Stimulated activated CD4-positive, alpha-beta T cell treated with anti-CD3 and anti-CD28 coated beads, Interleukin-1b, Interleukin-23, amount 100 ng/mL, for 24 hours (primary cell): ENCODE measurements at regions not wholly inside any gene's neighbourhood (a gene's known extent, or its start where the extent isn't known, plus 50 kb on each side); places are given as distances from the start of the nearest gene placed in this dataset.

Source experiments
- DNase-seq, 4 experiments: peaks; one replicate each; pipeline ENCODE4 v3.0.0-alpha.2; 2020; ENCODE audit warnings: low read depth in 4 of 4, low spot score in 1 of 4

DNA sequence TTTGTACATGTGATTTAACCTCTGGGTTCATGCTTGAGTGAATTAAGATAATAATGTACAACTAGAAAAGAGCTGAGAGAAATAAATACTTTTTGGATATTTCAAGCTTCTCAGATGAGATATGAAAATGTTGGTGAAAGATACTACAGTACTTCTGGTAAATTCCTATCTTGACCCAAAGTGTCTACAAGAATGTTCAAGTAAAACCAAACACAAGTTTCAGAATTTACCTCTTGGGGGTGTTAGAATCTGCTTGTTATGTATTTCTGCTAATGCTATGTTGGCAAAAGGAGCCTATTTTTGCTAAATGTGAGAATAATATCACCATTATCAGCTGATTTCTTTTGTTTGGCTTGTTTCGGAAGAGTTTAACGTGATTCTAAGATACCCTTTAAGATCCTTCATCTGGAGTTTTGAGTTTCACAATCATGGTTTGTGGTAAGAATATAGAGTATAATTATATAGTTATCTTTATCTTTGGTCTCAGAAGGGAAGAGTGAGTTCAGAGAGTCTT lies 388.5 kb downstream of the LMO4 start:
- DNase-seq = no peak

DNA sequence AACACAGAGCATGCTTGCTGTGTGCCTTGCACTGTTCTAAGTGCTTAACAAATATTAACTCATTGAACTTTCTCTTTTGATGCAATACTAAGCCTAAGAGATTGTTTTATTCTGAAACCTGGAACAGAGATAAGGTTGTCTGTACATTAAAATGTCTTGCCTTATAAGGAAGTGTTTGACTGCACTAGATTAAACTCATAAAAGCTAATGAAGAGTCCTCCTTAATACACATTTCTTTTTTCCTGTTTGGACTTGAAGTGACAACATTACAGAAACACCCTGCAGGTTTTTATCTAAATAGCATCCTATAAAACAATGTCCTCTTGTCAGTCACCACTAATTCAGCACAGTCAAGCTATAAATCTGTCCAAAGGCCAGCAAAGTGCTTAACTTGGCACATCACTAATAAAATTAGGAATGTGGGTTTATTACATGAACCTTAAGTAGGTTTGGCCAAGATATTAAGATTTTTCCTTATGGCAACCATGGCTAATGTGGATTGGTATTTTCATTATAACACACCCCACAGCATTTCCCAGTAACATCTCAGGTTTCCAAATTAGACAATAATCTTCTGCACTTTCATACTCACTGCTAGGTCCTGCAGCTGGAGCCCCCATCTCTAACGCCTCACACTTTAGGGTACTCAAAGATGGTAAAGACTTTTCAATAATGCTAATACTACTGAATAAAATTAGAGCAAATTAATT lies 389.7 kb downstream of the LMO4 start:
- no peak for DNase-seq

DNA sequence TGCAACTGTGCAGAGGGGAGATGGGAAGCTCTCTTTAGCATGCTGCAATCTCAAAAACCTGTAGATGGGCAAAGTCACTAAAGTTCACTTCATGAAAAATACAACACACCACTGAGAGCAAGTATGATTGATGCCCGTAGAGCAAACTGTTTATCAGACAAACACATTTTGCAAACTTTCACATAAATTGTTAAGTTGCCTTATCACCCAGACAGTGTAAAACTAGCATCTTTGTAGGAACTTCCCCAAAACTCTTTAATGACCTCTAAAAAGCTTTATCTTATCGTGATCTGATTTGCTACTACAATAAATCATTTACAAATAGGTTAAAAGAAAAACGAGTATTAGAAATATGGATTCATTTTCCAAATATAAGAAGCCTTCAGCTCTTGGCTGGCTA lies 391.0 kb downstream of the LMO4 start:
- no peak for DNase-seq

DNA sequence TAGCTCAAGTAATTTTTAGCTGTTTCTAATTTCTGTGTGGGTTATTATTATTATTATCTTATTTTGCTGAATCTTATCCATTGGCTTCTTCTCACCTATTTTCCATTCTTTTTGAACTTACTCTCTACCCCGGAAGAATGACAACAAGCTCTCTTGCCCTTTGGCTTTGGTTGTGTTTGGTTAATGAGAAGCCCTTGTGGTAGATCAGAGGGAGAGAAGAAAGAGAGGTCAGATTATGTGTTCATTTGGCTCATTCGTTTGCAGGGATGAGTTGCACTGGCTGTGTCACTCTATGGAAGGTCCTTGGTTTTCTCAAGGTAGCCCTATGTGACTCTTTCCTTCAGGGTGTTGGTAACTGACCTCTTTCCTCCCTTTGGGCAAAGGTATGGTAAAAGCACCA lies 391.9 kb downstream of the LMO4 start:
- no peak for DNase-seq

DNA sequence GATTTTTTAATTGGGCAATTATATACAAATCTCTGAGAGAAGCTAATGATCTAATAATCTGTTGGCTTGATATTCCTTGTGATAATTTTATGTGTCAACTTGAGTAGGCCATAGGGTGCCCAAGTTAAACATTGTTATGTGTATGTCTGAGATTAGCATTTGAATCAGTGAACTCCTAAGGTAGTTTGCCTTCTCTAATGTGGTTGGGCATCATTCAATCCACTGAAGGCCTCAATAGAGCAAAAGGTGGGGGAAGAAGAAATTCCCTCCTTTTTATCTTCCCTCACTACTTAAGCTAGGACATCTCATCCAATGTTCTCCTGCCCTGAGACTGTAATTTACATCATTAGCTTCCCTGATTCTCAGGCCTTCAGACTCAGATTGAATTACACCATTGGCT lies 394.5 kb downstream of the LMO4 start:
- no peak for DNase-seq

DNA sequence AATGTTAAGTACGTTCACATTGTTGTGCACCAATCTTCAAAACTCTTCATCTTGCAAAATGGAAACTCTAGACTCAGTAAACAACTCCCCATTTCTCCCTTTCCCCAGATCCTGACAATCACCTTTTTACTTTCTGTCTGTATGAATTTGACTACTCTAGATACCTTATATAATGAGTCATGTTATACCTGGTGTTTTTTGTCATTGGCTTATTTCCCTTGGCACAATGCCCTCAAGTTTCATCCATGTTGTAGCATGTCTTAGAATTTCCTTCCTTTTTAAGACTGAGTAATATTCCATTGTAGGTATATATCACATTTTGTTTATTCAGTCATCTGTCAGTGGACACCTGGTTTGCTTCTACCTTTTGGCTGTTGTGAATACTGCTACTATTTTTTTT lies 399.5 kb downstream of the LMO4 start:
- DNase-seq = no peak

DNA sequence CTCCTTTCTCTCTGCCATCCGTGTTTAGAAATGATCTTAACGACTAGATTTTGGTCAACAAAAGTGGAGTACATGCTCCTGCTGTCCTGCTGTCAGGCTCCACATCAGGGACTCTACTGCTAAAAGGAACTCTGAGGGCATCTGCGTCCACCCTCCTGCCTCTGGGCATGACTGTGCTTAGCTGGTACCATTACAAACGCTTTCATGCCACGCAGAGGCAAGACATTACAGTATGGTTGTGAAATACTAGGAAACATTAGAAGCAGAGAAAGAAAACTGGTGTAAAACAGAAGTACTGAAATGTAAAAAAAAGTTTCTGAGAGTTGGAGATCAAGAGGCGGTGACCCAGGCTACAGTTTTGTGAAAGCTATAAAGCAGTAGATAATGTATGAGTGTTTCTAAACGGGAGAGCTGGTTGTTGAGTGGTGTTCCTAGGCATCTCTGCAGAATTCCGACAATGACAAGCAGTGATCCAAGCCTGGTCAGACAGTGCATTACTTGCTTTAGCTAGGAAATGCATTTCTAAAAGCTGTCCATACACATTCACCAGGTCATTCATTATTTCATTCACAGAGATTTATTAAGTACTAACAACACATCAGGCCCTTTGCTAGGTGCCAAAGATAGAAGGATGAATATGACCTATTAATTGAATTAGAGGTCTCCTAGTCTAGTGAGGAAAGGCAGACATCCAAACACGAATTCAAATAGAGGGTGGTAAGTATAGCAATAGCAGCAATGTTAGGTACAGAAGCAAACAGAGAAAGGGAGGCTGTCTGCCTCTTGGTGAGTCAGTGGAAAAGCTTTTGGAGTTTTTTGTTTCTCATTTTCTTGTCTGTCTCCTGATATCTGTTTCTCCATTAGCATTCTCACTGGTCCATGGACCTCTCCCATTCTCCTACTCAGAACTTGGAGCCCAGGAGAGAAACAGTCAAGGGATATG lies 401.9 kb downstream of the LMO4 start:
- no peak for DNase-seq

DNA sequence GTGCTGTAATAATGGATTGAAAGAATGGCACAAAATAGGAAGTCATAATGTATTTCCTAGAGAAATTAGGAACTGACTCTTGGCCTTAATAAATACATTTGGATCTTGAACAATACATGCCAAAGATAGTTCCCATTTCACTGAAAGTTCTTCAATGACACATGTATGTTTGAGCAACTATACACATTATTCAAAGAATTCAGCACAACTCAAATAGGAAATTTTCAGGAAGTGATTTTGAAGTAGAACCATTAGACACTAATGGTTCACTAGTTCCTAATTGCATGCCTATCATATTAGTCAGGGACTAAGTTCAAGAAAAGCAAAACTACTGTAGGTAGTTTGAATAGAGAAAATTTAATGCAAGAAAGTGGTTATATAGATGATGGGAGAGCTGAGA lies 404.7 kb downstream of the LMO4 start:
- no peak for DNase-seq

DNA sequence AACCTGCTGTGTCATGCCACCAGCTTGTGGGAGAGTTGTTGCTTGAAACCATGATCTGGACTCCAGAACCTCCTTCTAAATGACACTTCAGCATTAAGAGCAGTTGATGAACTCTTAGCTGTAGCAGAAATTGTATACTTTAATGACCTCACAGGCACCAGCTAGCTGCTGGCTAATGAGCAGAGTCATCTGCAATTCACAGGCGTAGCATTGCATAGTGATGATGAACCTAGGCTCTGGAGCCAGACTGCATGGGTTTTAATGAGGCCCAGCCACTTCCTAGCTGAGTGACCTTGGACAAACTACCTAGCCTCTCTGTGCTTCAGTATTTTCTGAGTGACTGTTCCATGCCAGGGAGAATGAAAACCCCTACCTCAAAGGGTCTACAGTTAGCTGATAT lies 407.1 kb downstream of the LMO4 start:
- DNase-seq = no peak

DNA sequence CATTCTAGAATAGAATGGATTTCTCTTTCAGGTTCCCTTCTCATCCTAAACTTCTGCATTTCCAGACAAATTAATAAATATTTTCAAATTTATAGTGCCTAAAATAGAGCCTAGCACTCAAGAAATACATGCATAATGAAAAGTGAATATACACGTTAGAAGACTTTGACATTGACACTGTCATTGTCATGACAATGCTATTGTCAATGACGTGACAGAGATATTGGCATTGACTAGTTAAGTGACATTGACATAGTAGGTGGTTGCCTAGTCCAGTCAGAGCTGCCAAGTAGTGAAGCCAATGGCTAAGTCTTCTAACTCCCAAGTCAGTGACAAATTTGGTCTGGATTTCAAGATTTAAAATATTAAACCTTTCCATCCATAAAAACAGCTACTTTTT lies 410.5 kb downstream of the LMO4 start:
- DNase-seq = no peak

DNA sequence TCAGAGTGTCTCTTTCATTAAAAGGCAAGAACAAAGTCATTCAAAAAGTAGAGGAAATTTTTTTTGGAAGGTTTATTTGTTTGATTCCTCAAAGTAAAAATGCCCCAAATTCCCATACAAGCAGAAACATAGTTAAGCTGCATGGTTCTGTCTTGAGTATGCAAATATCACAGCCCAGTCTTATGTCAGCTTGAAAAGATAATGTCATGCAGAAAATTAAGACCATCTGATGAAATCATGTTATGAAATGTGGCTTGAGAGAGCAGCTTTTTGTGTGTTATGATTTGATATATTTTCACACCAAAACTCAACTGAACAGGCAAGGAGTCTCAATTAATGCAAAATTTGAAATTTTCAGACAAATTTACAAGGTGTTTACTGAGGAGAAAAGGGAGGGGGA lies 411.0 kb downstream of the LMO4 start:
- DNase-seq = no peak

DNA sequence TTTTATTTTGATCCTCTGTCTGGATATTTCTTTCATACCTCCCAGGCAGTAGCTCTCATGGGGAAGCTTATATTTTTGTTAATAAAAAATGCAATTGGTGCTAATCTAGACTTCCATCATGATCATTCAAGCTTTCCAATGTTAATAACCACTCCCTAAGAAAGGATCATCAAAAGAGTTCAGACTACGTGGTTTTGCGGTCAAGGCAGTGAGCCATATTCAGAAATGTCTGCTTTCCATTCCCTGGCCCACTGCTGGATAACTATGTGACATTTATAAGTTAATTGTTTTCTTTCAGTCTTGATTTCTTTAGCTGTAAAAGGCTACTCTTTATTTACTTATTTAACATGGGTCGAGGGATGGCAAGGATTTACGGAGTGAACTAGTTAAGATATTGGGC lies 414.6 kb downstream of the LMO4 start:
- DNase-seq = no peak

DNA sequence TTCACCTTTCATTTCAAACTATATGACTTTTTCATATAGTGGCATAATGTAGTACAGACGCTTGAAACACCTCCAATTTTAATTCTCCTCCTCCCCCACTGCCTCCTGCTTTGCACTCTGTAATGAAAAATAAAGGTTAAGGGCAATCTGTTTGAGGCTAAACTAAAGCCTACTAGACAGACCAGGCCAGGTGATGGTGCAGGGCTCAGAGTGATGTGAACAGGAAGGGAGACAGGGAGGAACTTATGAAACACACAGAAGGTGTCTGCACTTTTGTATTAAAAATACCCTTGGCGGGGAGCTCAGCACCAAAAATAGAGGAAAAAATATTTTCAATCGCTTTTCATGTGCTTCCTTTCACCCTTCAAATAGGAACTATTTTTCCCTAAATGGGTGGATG lies 415.4 kb downstream of the LMO4 start:
- no peak for DNase-seq

DNA sequence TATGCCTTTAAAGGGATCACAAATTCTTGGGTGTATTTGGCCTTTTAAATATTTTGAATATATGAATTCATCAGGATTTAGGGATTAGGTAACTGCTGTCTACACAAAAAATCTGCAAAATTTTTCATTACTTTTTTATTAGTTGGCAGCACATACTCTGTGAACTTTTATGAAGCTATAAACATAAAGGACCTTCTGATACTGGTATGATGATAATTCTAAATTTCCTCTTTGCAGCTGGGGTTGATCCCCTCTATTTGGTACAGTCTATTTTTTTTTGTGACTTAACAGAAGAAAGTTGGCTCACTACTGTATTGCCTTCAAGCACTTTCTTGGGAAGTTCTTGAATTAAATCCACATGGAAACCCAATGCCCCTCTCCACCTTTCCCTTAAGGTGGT lies 416.1 kb downstream of the LMO4 start:
- DNase-seq = no peak

DNA sequence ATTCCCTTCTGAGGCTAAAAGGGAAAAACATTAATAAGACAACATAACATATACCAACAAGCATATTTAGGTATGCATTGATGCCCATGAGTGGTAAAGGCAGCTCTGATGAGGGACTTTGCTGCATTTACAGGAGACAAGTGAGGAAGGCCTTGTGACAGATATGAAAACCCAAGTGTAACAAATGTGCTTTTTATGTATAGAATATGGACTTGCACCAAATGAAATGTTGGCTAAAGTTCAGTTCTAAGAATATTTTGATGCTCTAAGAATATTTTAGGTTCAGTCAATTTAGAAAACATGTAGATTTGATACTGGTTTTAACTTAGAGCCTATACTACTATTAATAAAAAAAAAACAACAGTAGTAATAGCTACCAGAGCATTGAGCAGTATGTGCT lies 424.7 kb downstream of the LMO4 start:
- DNase-seq = no peak

DNA sequence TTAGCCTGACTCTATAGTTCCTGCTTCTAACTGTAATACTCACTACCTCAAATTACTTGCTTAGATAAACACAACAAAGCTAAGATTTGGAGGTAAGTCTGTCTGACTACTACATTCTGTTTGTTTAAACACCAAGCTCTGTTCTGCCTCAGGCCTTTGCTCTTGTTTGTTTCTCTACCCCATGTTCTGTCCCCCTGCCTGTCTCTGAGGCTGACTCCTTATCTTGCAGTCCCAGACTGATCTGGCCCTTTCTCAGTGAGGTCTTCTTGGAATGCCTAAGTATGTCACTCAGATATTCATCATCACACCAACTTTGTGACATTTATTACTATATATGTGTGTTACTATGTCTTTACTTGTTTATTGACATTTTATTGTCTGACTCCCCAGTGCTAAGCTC lies 425.5 kb downstream of the LMO4 start:
- DNase-seq = no peak

DNA sequence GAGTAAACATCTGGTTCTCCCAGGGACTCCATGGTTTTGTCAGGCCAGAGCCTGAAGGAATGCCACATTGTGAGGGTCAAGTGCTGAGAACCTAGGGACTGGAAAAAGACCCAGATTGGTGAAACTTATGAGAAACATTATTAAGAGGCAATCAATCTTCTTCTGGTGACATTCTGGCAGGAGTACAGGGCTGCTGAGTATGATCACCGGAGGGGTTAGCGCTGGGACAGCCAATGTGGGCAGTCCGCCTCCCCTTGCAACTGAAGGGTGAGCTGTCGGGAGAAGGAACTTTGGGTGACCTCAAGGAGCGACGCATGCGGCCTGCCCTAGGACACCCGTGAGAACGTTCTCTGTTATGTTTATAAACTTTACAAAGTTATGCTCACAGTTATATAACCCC lies 429.0 kb downstream of the LMO4 start:
- no peak for DNase-seq

DNA sequence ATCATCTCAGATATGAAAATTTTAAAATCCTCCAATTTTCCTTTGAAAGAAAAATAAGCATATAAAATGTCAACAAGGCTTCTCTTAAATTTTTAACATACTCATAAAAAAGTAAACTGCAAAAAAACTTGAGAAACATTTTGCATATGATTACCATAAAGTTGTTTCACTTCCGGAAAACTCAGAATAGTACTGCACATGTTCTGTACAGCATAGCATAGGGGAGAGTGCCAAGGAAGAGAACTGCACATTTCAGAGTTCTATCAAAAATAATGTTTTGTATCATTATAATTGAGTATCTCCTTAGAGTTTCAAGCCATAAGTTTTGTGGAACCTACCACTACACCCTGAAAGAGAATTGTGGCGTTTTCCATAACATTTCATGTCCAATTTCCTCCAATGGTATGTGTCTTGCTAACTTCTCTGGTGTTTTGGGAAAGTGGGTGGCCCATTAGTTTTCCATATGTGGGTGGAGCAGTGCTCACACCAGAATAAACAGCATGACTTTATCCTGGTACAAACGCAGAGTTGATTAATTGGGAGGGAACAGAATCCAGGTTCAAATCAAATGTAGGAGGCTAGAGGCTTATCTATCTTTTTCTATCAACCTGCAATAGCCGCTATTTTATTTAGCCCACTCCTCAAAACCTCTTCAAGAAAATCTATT lies 430.9 kb downstream of the LMO4 start:
- no peak for DNase-seq

DNA sequence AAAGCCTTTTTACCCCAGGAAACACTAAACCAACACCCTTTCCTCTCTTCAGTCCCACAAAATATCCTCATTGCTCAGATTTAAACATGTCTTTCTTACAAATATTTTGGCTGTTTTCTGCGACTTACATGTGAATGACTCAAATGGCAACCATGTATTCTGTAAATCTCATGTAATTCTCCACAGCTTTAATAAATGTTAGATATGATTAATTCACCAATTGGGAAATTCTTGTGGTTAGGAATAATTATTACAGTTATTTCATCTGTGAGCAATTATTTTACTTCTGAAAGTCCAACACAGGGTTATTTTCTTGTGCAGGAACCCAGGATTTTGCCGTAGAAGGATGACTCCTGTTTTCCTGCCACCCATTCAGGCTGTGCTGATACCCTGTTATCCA lies 431.5 kb downstream of the LMO4 start:
- DNase-seq = no peak

DNA sequence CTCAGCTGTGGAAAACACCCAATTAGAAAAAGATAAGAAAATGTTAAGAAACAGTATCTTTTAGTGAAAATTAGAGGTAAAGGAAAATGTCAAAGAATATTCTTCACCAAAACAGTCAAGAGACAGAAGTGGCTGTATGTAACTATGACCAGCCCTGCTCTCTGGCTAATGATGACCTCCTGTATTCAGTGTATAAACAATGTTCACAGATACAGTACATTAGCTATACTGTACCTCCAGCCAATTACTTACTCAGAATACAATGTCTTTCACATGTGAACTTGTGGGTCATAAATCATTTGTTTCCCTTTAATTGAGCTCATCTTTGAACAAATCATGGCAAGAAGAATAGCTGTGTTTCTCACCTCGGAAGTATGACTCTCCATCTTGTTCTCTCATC lies 432.0 kb downstream of the LMO4 start:
- DNase-seq = no peak

DNA sequence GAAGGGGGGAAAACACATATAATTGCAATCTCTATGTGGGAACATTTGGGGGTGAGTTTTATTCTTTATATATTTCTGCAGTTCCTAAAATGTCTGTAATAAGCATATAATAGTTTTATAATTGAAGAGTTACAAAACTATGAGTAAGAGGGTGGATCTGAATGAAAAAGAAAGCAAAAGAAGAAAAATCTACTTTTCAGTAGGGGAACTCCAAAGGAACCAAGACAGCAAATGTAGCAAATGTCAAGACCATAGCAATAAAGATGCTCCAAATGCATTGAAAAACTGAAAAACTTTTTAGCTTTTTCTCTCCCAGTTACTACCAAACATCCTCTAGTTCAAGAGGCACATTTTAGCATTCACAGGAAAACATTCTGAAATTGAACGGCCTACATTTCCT lies 434.8 kb downstream of the LMO4 start:
- DNase-seq = no peak
